HEK293 (cell line): ENCODE measurements at regions not wholly inside any gene's neighbourhood (a gene's known extent, or its start where the extent isn't known, plus 50 kb on each side); places are given as distances from the start of the nearest gene placed in this dataset.

Experiments
- CTCF ChIA-PET: fragments of 350-600 bp; formaldehyde crosslinking; extraction: SDS; loops from one replicate; lab custom pipeline; 2021; ENCODE audit warnings: antibody characterized with exemption; lab: Yijun Ruan, JAX
- POLR2A ChIA-PET: fragments of 300-600 bp; formaldehyde crosslinking; extraction: SDS; loops from one replicate; lab custom pipeline; 2020; ENCODE audit warnings: antibody characterized with exemption, inconsistent platforms; lab: Yijun Ruan, JAX
- H3K27ac ChIP-seq: fragments of 200-500 bp; sonication (Bioruptor generic); 2 replicates; pipeline ENCODE4 v1.5.1; 2014; ENCODE audit warnings: low read depth, low read length, control low read depth, inconsistent platforms; ENCODE audit errors: extremely low read depth
- H3K36me3 ChIP-seq, 2 experiments: fragments of 200-500 bp in 1 of 2; sonication (Bioruptor generic) in 1 of 2; 1 replicate in 1 of 2; 2 replicates in 1 of 2; pipeline ENCODE4 v1.5.1; 2014 to 2017; ENCODE audit warnings: inconsistent platforms in 2 of 2, low read length in 2 of 2; ENCODE audit not compliant: control insufficient read depth in 2 of 2, insufficient read depth in 1 of 2
- H3K4me1 ChIP-seq: fragments of 200-500 bp; sonication (Bioruptor generic); 2 replicates; pipeline ENCODE4 v1.5.1; 2014; ENCODE audit warnings: mild to moderate bottlenecking, low read length, inconsistent platforms; ENCODE audit not compliant: control insufficient read depth, insufficient read depth
- H3K4me3 ChIP-seq: 2 replicates; pipeline ENCODE4 v1.5.1; 2011; ENCODE audit warnings: low read depth, mild to moderate bottlenecking, control low read depth, low read length, moderate library complexity
- H3K9me3 ChIP-seq: fragments of 200-500 bp; sonication (Bioruptor generic); 2 replicates; pipeline ENCODE4 v1.5.1; 2014; ENCODE audit warnings: low read depth, low read length, inconsistent platforms; ENCODE audit not compliant: control insufficient read depth, insufficient read depth
- INSM2 ChIP-seq: fragments of 450-650 bp; formaldehyde crosslinking; IDR thresholded peaks from 2 replicates; pipeline ENCODE4 v1.5.1; 2016; ENCODE audit warnings: missing biosample characterization, missing genetic modification characterization
- KLF1 ChIP-seq: fragments of 450-650 bp; formaldehyde crosslinking; IDR thresholded peaks from 2 replicates; pipeline ENCODE4 v1.5.1; 2016; ENCODE audit warnings: missing biosample characterization, missing genetic modification characterization
- KLF10 ChIP-seq: fragments of 450-650 bp; IDR thresholded peaks from 2 replicates; pipeline ENCODE4 v1.5.1; 2018; ENCODE audit warnings: missing biosample characterization, mild to moderate bottlenecking, missing genetic modification characterization
- KLF16 ChIP-seq: fragments of 450-650 bp; formaldehyde crosslinking; IDR thresholded peaks from 2 replicates; pipeline ENCODE4 v1.5.1; 2017; ENCODE audit warnings: missing biosample characterization, missing genetic modification characterization
- KLF17 ChIP-seq: fragments of 450-650 bp; formaldehyde crosslinking; IDR thresholded peaks from 2 replicates; pipeline ENCODE4 v1.5.1; 2016; ENCODE audit warnings: missing biosample characterization, missing genetic modification characterization
- KLF7 ChIP-seq: fragments of 450-650 bp; formaldehyde crosslinking; IDR thresholded peaks from 2 replicates; pipeline ENCODE4 v1.5.1; 2016; ENCODE audit warnings: missing biosample characterization, missing genetic modification characterization, borderline replicate concordance
- KLF8 ChIP-seq: fragments of 450-650 bp; formaldehyde crosslinking; IDR thresholded peaks from 2 replicates; pipeline ENCODE4 v1.5.1; 2016; ENCODE audit warnings: missing biosample characterization, missing genetic modification characterization
- MYNN ChIP-seq: fragments of 450-650 bp; formaldehyde crosslinking; IDR thresholded peaks from 2 replicates; pipeline ENCODE4 v1.5.1; 2016; ENCODE audit warnings: missing biosample characterization, missing genetic modification characterization, borderline replicate concordance
- SP2 ChIP-seq: fragments of 450-650 bp; formaldehyde crosslinking; IDR thresholded peaks from 2 replicates; pipeline ENCODE4 v1.5.1; 2016; ENCODE audit warnings: missing biosample characterization, missing genetic modification characterization
- SP7 ChIP-seq: fragments of 450-650 bp; formaldehyde crosslinking; IDR thresholded peaks from 2 replicates; pipeline ENCODE4 v1.5.1; 2016; ENCODE audit warnings: missing biosample characterization, missing genetic modification characterization
- TCF7L2 ChIP-seq: IDR thresholded peaks from 2 replicates; pipeline ENCODE4 v1.6.1; 2011; ENCODE audit warnings: low read depth, mild to moderate bottlenecking, inconsistent platforms, low read length, moderate library complexity, borderline replicate concordance
- WT1 ChIP-seq: fragments of 450-650 bp; formaldehyde crosslinking; IDR thresholded peaks from 2 replicates; pipeline ENCODE4 v1.5.1; 2016; ENCODE audit warnings: missing biosample characterization, missing genetic modification characterization
- ZBTB20 ChIP-seq: fragments of 450-650 bp; formaldehyde crosslinking; IDR thresholded peaks from 2 replicates; pipeline ENCODE4 v1.5.1; 2016; ENCODE audit warnings: missing biosample characterization, missing genetic modification characterization
- ZEB2 ChIP-seq: fragments of 450-650 bp; formaldehyde crosslinking; IDR thresholded peaks from 2 replicates; pipeline ENCODE4 v1.5.1; 2016; ENCODE audit warnings: missing biosample characterization, missing genetic modification characterization
- ZFP37 ChIP-seq: fragments of 450-650 bp; formaldehyde crosslinking; IDR thresholded peaks from 2 replicates; pipeline ENCODE4 v1.5.1; 2016; ENCODE audit warnings: missing biosample characterization, missing genetic modification characterization
- ZNF132 ChIP-seq: fragments of 450-650 bp; formaldehyde crosslinking; IDR thresholded peaks from 2 replicates; pipeline ENCODE4 v1.5.1; 2017; ENCODE audit warnings: missing biosample characterization, missing genetic modification characterization, borderline replicate concordance
- ZNF133 ChIP-seq: fragments of 450-650 bp; formaldehyde crosslinking; IDR thresholded peaks from 2 replicates; pipeline ENCODE4 v1.5.1; 2016; ENCODE audit warnings: missing biosample characterization, missing genetic modification characterization
- ZNF155 ChIP-seq: fragments of 450-650 bp; formaldehyde crosslinking; IDR thresholded peaks from 2 replicates; pipeline ENCODE4 v1.5.1; 2016; ENCODE audit warnings: missing biosample characterization, missing genetic modification characterization
- ZNF223 ChIP-seq: fragments of 450-650 bp; formaldehyde crosslinking; IDR thresholded peaks from 2 replicates; pipeline ENCODE4 v1.5.1; 2016; ENCODE audit warnings: missing biosample characterization, missing genetic modification characterization
- ZNF366 ChIP-seq: fragments of 450-650 bp; formaldehyde crosslinking; conservative IDR thresholded peaks from 2 replicates; pipeline ENCODE4 v1.5.1; 2016; ENCODE audit warnings: missing biosample characterization, missing genetic modification characterization
- ZNF48 ChIP-seq: fragments of 450-650 bp; formaldehyde crosslinking; IDR thresholded peaks from 2 replicates; pipeline ENCODE4 v1.5.1; 2016; ENCODE audit warnings: missing biosample characterization, missing genetic modification characterization
- ZNF549 ChIP-seq: fragments of 450-650 bp; IDR thresholded peaks from 2 replicates; pipeline ENCODE4 v1.5.1; 2018; ENCODE audit warnings: missing biosample characterization, missing genetic modification characterization, mild to moderate bottlenecking, inconsistent platforms, moderate library complexity
- ZNF571 ChIP-seq: fragments of 450-650 bp; formaldehyde crosslinking; IDR thresholded peaks from 2 replicates; pipeline ENCODE4 v1.5.0; 2017; ENCODE audit warnings: missing biosample characterization, missing genetic modification characterization
- ZNF624 ChIP-seq: fragments of 450-650 bp; formaldehyde crosslinking; IDR thresholded peaks from 2 replicates; pipeline ENCODE4 v1.5.1; 2017; ENCODE audit warnings: missing biosample characterization, missing genetic modification characterization
- ZNF626 ChIP-seq: fragments of 450-650 bp; sonication (Bioruptor Pico); formaldehyde crosslinking; IDR thresholded peaks from 2 replicates; pipeline ENCODE4 v1.5.1; 2018; ENCODE audit warnings: missing biosample characterization, missing genetic modification characterization, inconsistent platforms
- ZNF768 ChIP-seq: fragments of 450-650 bp; formaldehyde crosslinking; IDR thresholded peaks from 2 replicates; pipeline ENCODE4 v1.5.1; 2018; ENCODE audit warnings: missing biosample characterization, mild to moderate bottlenecking, missing genetic modification characterization
- ZNF785 ChIP-seq: fragments of 450-650 bp; formaldehyde crosslinking; IDR thresholded peaks from 2 replicates; pipeline ENCODE4 v1.5.1; 2016; ENCODE audit warnings: missing biosample characterization, missing genetic modification characterization
- TF ChIP-seq, protein P1 (sequence below): fragments of 450-650 bp; formaldehyde crosslinking; IDR thresholded peaks from 2 replicates; pipeline ENCODE4 v1.5.1; 2016; ENCODE audit warnings: missing biosample characterization, missing genetic modification characterization

- TF ChIP-seq ZNF768 (tag by site-specific recombination) (no peak), KLF1 (tag by site-specific recombination) (no peak), ZNF624 (tag by site-specific recombination) (no peak), ZFP37 (tag by site-specific recombination) (no peak), ZNF133 (no peak)
Observed at GRCh38 chr6:95228636-95229035, 348.7 kb upstream of the MANEA start (continued).

GRCh38 chr6:95230071-95230740 lies 347.1 kb upstream of the MANEA start:
- CTCF ChIA-PET = interaction anchor here (0.6 kb wide), 1 partner anchor 909 kb away, joined by 3 read pairs; no protein-coding TSS in a partner anchor
- H3K9me3 ChIP-seq = no peaks in the 10 kb centered on the region
- no peaks in the 10 kb centered on the region for H3K36me3 ChIP-seq
- no peak overlapping the region for H3K27ac ChIP-seq
- POLR2A ChIA-PET = no interaction called here
- no peaks in the 10 kb centered on the region for H3K4me1 ChIP-seq
- TF ChIP-seq ZNF571 (tag by site-specific recombination) = no peak
- no peak for TF ChIP-seq ZNF785
- no peak for TF ChIP-seq ZNF223 (tag by site-specific recombination)
- no peak for TF ChIP-seq ZNF626 (tag by site-specific recombination)
- no peak for TF ChIP-seq ZEB2 (tag by site-specific recombination)
- no peak overlapping the region for H3K4me3 ChIP-seq

GRCh38 chr6:95231416-95231815 lies 345.9 kb upstream of the MANEA start:
- H3K27ac ChIP-seq = no peak overlapping the region
- H3K4me3 ChIP-seq = no peak overlapping the region
- POLR2A ChIA-PET = no interaction called here
- H3K9me3 ChIP-seq = no peaks in the 10 kb centered on the region
- no peaks in the 10 kb centered on the region for H3K4me1 ChIP-seq
- no peak for TF ChIP-seq KLF7 (tag by site-specific recombination)
- no peak for TF ChIP-seq MYNN (tag by site-specific recombination)
- TF ChIP-seq INSM2 (tag by site-specific recombination) = no peak
- TF ChIP-seq KLF17 (tag by site-specific recombination) = no peak
- TF ChIP-seq, all 188 proteins: peak for 0
- H3K36me3 ChIP-seq = no peaks in the 10 kb centered on the region
- CTCF ChIA-PET = no interaction called here

DNA sequence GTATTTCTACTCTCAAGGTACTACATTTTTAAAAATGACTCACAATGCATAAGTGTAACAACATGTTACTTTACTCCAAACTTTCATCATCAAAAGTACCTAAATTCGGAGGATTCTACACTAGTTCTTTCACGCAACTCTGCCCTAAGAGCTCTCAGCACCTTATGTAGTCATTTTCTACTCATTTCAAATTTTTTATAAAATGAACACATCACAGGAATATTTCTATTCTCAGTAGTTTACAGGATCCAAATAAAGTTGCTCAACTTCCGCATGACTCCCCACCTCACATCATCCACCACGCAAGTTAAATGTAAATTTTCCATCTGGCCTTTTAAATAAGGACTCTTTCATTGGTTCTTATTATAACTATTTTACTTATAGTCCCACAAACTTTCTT lies 344.9 kb upstream of the MANEA start:
- H3K4me1 ChIP-seq = no peaks in the 10 kb centered on the region
- CTCF ChIA-PET = no interaction called here
- H3K36me3 ChIP-seq = no peaks in the 10 kb centered on the region
- POLR2A ChIA-PET = no interaction called here
- TF ChIP-seq SP7 (tag by site-specific recombination) (no peak), KLF16 (no peak), ZBTB20 (tag by site-specific recombination) (no peak), TCF7L2 (no peak), ZNF768 (tag by site-specific recombination) (no peak), KLF10 (tag by site-specific recombination) (no peak), SP2 (tag by site-specific recombination) (no peak), WT1 (tag by site-specific recombination) (no peak), ZNF155 (tag by site-specific recombination) (no peak), ZNF132 (tag by site-specific recombination) (no peak), ZNF366 (tag by site-specific recombination) (no peak), ZNF48 (no peak), ZNF133 (no peak), KLF8 (no peak), ZNF549 (tag by site-specific recombination) (no peak)
- TF ChIP-seq, protein P1, sequence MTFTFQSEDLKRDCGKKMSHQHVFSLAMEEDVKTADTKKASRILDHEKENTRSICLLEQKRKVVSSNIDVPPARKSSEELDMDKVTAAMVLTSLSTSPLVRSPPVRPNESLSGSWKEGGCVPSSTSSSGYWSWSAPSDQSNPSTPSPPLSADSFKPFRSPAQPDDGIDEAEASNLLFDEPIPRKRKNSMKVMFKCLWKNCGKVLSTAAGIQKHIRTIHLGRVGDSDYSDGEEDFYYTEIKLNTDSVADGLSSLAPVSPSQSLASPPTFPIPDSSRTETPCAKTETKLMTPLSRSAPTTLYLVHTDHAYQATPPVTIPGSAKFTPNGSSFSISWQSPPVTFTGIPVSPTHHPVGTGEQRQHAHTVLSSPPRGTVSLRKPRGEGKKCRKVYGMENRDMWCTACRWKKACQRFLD = no peak
- TF ChIP-seq, all 188 proteins: peak for 0
- H3K9me3 ChIP-seq = no peaks in the 10 kb centered on the region
- no peak overlapping the region for H3K27ac ChIP-seq
- H3K4me3 ChIP-seq = no peak overlapping the region
